Left hindlimb (tissue), 1 donor: ENCODE measurements at regions not wholly inside any gene's neighbourhood (a gene's known extent, or its start where the extent isn't known, plus 50 kb on each side); places are given as distances from the start of the nearest gene placed in this dataset.
"Not testable (repeated sequence)": the region's sequence is repeated elsewhere in the genome, so short reads cannot be mapped to it uniquely, and the experiment has no call there.

Source experiments
- DNase-seq: peaks from one replicate; pipeline ENCODE4 v3.0.0-alpha.2; 2018

DNA sequence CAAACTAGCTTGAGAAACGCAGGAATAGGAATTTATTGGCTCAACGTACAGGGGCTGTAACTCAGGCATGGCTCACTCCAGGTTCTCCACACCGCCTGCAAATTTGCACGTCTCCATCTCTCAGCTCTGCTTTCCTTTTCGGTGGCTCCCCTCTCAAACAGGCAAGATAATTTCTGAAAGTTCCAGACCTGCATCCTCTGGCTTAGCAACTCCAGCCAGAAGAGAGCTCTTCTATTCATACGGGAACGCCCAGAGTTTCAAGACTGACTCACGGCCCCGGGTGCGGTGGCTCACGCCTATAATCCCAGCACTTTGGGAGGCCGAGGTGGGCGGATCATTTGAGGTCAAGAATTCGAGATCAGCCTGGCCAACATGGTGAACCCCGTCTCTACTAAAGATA is 139.7 kb upstream of the BNIP2 start:
- no peak for DNase-seq

DNA sequence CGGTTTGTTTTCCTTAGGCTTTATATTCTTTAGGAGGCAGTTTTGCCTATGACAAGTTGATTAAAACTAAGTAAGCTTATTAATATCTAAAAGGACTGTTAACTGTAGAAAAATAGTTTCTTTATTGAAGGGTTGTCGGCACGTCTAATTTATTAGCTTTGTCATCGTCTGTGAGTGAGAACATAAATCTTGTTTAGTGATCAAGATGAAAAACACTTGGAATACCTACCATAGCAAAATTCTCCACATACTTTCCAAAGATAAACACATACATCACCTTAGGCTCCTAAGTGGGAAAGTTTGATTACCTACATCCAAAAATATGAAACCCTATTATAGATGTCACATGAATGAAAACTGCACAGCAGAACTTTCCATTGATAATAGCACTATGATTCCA is 139.1 kb upstream of the BNIP2 start:
- DNase-seq = no peak

DNA sequence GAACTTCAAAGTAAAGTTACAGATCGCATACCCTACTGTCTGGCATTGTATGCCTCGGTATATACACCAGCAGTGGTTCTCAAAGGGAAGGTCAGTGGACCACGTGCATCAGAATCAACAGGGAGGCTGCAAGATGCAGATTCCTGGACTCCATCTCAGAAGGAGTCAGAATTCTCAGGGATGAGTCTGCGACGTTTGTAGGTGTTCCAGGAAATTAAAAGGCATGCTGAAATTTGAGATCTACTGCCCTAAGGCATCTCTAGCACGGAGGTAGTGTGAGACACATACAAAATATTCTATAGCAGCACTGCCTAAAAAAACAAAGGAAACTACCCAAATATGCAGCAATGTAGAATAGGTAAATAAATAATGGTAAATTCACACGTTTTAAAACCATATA is 136.8 kb upstream of the BNIP2 start:
- DNase-seq = no peak

DNA sequence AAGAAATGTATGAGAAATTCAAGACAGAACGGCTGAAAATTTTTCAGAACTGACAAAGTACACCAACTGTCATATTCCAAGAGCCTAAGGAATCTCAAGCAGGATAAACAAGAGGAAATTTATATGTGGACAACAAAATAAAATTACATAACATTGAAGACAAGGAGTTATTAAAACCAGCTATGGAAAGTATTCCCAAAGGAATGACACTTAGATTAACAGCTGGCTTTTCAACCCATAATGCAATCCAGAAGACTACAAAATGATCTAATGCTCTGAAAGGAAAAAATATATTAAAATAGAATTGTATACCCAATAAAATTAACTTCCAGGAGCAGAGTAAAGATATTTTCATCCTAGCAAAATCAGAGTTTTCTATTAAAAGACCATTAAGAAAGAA is 132.2 kb upstream of the BNIP2 start:
- DNase-seq = no peak

DNA sequence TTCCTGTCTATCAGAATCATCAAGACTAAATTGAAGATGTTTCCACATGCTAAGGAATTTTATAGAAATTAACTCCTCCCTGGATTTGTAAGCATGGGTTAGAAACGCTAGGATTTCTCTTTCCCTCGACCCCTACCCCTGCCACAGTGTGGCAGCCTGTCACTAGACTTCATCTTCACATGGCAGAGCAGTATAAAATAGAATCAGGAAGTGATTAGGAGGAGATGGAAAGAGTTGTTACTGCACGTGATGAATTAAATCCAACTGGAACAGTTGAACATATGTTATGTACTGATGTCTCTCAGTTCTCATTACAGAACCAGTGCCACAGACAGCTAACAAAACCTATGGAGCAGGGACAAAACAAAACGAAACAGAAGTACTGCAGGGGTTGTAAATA is 130.0 kb upstream of the BNIP2 start:
- no peak for DNase-seq

DNA sequence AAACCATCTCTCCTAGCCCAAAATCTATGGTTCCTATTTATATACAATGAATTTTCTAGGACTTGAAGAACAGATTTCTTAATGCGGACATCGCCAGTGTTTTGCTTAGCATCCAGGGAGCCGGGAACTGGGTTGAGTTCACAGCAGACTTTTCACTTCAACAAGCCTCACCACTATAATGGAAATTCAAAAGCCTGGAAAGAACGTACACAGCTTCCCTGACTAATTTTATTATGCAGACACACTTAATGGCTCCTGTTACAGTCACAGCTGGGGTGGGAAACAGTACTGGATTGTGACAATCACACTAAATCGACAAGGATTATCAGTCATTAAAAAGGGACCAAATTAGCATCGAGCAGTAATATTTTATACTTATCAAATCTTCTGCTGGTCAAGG is 129.2 kb upstream of the BNIP2 start:
- DNase-seq = no peak

DNA sequence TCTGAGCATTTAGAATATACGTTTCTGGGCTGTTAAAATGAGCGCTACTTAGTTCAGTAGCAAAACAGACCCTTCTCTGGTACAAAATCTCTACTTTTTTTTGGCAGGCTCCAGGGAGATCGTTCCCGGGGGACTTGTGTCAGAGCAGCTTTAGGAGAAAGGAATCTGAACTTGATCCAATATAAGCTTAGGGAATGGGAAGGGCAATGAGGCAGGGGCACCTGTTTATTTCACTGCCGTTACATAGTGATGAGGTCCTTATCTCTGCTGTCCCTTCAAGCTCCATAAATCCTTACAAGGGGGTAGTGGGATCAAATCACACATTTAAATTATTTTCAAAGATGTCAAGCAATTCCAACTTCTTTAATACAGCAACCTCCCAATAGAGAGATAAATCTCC is 128.7 kb upstream of the BNIP2 start:
- DNase-seq = no peak

DNA sequence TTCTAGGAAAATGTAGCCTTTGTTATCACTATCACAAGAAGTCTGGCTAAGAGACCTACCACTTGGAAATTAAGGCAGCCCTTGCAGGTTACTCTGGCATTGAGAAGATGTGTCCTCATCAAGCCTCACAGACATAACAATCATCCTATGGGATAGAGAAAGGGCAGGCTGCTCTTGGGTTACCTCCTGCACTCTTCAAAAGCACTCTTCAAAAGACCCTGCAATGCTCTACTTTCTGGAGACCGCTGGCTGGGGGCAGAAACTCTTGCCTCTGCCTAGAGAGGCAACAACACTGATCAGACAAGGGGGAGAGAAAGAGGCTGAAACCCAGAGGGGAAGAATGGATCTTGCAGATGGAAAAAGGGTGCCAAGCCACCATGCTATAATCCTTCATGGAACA is 127.9 kb upstream of the BNIP2 start:
- DNase-seq = no peak

DNA sequence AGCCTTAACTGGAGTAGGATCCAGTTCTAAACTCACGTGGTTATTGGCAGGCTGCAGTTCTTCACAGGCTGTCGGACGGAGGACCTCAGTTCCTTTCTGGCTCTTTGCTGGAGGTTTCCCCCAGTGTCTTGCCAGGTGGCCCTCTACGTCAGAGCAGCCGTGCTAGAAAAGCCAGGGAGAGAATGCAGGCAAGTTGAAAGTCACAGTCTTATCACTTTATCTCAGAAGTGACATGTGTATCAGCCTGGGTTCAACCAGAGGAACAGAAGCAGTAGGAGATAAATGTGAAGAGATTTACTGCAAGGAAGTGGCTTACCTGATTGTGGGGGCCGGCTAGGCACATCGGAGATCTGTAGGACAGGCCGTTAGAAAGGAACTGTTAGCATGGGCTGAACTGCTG is 125.3 kb upstream of the BNIP2 start:
- no peak for DNase-seq

DNA sequence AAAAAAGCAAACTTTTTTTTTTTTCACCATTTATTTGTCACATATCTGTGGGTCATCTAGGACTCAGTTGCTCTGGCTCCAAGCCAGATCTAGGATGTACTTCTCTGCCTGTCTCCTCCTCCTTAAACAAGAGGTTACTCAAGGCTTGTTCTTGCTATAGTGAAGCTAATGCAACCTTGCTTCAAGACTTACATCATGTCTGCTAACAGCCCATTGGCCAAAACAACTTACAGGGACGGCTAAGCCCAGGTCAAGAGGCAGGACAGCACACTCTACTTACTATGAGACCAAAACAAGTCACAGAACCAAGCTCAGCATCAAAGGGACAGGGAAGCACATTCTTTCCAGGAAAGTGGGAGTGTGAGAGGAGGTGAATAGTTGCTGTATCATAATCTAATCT is 123.8 kb upstream of the BNIP2 start:
- DNase-seq = no peak

DNA sequence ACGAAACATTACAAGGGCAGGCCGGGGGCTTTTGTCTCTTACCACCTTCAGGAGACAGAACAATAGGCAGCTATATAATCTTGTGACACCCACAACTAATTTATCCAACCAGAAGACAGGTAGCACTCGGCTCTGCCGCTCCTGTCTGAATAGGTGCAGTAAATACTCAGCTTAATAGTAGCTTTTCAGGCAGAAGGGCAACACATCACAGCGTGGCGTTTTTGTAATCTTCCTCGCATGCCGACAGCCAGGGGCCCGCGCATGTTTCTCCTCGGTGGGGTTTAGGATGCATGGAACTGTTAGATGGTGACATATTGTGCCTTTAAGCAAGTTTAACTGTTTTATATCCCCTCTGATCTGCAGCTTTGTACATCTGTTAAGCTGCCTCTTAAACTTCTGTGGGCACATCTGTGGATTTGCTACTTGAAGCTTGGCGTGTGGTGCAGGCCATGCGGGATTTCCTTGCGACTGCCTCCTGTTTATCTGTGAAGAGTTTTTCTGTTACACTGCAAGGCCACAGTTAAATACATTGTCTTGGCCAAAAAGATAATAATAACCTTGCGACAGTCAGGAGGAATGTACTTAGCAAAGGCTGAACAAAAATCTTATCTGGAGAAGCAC is 123.2 kb upstream of the BNIP2 start:
- DNase-seq = no peak

DNA sequence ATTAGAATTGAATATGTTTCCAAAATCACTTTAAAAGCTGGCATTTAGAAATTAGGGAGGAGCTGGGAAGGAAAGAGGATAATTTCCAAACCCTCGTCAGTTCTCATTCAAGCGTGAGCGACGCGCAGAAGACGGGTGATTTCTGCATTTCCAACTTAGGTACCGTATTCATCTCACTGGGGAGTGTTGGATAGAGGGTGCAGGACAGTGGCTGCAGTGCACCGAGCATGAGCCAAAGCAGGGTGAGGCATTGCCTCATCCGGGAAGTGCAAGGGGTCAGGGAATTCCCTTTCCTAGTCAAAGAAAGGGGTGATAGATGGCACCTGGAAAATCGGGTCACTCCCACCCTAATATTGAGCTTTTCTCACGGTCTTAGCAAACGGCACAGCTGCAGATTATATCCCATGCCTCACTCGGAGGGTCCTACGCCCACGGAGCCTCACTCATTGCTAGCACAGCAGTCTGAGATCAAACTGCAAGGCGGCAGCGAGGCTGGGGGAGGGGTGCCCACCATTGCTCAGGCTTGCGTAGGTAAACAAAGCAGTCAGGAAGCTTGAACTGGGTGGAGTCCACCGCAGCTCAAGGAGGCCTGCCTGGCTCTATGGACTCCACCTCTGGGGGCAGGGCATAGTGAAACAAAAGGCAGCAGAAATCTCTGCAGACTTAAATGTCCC is 114.3 kb upstream of the BNIP2 start:
- DNase-seq = not testable (repeated sequence)

DNA sequence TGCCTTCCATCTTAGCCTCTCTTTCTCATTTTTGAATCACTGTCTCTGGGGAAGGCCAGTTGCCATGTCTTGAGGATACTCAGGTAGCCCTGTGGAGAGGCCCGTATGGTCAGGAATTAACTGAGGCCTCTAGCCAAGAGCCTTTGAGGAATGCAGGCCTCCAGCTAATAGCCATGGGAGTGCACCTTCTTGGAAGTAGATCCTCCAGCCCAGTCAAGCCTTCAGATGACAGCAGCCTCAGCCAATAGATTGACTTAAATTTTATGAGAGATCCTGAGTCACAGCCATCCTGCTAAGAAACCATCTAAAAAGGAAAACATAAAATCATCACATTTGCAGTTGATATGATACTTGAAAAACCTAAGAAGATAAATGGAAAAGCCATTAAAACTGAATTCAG is 112.5 kb upstream of the BNIP2 start:
- DNase-seq = no peak

DNA sequence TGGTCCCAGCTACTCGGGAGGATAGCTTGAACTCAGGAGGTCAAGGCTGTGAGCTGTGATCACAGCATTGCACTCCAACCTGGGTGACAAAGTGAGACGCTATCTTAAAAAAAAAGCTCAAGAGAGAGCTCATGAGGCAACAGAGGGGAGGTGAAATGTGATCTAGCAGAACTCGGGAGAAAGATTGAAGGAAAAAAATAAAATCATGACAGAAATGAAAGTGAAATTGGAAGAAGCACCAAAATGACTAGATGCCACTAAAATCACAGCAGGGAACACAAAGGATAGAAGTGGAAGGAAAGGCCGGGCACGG is 109.4 kb upstream of the BNIP2 start:
- DNase-seq = no peak

DNA sequence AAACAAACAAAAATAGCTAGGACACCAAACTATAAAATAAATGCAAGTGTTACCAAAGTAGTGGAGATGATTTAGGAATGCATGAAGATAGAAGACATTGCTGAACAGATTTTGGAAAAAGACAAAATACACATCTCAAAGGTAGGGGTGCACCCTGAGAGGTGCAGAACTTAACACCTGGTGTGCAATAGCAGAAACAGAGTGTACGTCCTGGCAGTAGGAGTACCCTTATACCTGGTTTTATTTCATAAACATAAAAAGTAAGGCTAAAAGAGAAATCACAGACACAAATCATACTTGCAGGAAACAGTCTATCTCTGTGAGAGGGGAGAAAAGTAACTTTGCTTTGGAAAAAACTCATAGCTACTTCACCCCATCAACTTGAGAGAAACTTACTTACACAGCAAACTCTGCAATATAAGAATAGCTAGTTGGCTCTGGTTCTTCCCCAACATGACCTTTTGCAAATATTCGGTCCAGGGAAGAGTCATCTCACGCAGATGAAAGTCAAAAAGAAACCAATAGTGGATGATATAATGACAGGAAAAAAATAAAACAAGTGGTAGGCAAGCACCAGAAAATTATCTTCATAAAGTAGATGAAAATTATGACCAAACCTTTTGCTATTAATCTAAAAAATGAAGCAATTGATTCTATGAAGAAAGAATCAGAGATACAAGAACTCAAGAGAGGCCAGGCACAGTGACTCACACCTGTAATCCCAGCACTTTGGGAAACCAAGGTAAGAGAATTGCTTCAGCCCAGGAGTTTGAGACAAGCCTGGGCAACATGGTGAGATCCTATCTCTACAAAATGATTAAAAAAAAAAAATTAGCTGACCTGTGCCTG is 108.9 kb upstream of the BNIP2 start:
- DNase-seq = no peak

DNA sequence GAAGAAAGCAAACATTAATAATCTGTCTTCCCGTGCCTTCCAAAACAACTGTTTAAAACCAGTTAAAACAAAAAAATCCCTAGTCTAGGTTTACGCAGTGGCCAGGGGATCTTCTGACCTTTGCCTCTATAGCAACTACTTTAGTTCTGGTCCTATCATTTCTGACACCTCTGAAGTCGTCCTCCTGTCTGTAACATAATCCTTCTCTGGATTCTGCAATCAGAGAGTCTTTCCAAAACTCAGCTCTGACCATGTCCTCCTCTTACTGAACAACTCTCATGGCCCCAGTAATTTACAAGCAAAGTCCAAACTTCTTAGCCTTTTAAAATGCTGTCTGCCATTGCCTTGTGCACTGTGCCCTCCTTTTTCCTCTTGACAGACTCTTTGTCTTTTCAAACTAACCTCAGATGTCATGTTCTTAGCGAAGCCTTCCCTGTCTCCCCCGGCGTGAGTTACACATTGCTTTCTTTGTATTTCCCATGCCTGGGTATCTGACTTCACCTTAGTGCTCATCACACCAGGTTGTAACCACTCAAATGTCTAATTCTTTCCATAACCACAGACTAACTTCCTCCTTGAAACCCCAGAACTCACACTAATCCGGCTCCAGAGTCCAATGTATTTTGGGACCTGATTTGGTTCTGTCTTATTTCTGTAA is 105.2 kb upstream of the BNIP2 start:
- no peak for DNase-seq

DNA sequence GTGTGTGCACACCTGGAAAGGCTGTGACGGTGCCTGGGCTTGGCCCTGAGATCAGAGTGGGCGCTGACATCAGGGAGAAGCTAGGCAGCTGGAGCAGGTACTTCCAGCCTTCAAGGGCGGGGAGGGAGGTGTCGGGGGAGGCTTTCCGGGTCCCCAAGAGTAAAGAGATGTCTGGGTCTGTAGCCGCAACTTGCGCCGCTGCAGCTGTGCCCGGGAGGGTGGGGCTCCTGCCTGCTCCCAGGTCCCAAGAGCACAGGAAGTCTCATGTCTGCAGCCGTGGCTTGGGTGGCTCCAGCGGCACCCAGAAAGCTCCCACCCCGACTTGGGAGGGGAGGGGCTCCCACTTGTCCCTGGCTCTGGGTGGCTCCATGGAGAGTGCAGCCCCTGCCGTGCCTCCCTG is 103.2 kb upstream of the BNIP2 start:
- no peak for DNase-seq

DNA sequence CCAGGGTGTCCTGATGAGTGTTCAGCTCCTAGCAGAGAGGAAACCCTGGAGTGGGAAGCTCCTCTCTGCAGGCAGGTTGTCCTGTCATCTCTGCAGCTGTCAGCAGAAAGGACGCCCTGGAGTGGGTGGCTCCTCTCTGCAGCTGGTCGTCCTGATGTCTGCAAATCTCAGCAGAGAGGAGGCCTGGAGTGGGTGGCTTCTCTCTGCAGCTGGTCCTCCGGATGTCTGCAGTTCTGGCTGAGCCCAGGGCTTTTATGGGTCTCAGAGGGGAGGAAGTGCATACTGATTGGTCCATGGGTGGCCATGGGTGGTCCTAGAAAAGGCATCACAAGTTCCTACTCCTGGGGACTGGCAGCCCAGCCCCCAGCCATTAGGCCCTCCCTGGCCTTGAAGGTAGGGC is 102.6 kb upstream of the BNIP2 start:
- peak; percentile 40 for DNase-seq

DNA sequence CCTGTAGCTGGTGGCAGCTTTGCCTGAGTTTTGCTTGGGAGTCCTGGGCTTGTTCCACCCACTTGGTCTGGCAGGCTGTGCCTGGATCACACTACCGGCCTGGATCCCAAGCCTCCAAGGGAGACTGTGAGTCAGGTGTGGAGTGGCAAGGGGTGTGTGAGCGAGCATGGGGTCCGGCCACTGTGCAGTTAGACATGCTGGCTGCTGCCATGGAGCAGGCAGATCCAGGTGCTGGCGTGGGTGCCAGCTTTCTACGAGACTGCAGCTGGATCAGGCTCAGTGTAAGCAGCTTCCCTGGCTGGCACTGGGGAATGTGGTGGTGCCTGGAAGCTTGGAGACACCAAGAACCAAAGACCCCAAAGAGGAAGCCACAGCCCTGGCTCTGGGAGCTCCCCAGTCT is 102.0 kb upstream of the BNIP2 start:
- no peak for DNase-seq

DNA sequence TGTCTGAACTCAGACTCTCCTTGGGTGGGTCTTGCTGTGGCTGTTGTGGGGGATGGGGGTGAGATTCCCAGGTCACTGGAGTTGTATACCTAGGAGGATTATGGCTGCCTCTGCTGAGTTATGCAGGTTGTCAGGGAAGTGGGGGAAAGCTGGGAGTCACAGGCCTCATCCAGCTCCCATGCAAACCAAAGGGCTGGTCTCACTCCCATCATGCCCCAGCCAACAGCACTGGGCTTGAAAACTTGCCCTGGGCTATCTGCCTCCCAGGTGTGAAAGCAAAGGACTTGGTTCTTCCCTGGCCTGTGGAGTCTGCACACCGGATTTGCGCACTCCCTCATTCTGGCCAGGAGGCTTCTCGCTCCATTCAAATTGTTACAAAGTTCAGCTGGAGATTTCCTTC is 97.3 kb upstream of the BNIP2 start:
- not testable (repeated sequence) for DNase-seq

DNA sequence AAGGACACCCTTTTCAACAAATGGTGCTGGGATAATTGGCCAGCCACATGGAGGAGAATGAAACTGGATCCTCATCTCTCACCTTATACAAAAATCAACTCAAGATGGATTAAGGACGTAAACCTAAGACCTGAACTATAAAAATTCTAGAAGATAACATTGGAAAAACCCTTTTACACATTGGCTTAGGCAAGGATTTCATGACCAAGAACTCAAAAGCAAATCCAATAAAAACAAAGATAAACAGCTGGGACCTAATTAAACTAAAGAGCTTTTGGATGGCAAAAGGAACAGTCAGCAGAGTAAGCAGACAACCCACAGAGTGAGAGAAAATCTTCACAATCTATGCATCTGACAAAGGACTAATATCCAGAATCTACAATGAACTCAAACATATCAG is 96.9 kb upstream of the BNIP2 start:
- DNase-seq = not testable (repeated sequence)

DNA sequence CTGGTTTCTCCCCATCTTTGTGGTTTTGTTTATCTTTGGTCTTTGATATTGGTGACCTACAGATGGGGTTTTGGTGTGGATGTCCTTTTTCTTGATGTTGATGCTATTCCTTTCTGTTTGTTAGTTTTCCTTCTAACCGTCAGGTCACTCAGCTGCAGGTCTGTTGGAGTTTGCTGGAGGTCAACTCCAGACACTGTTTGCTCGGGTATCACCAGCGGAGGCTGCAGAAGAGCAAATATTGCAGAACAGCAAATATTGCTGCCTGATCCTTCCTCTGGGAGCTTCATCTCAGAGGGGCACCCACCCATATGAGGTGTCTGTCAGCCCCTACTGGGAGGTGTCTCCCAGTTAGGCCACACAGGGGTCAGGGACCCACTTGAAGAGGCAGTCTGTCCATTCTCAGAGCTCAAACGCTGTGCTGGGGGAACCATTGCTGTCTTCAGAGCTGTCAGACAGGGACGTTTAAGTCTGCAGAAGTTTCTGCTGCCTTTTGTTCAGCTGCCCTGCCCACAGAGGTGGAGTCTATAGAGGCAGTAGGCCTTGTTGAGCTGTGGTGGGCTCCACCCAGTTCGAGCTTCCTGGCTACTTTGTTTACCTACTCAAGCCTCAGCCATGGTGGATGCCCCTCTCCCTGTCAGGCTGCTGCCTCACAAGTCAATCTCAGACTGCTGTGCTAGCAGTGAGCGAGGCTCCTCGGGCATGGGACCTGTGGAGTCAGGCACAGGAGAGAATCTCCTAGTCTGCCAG is 94.8 kb upstream of the BNIP2 start:
- DNase-seq = not testable (repeated sequence)

DNA sequence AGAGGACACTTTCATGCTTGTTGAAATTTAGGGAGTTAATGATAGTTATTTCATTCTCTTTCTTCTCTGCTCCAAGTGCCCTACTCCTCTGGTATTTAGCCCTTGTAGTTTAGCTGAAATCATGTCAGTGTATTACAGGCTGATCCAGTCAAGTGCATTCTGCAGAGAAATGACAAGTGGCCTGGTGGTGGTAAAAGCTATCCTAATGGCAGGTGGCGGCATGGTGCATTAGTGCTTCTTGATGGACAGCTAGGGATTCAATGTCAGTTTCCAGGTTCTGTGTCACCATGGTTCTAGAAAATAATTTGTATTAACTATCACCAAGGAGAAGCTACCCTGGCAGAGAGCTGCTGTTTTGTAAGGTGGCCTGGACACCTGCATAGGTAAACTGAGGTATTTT is 90.0 kb upstream of the BNIP2 start:
- DNase-seq = no peak
